HepG2 (cell line): ENCODE measurements at regions not wholly inside any gene's neighbourhood (a gene's known extent, or its start where the extent isn't known, plus 50 kb on each side); places are given as distances from the start of the nearest gene placed in this dataset.

Experiments used
- ATAC-seq: fragments of 200-7000 bp; cut with Tn5 transposase; 3 replicates; pipeline ENCODE4 v1.9.1; 2020; ENCODE audit warnings: mild to moderate bottlenecking, moderate library complexity
- BruUV-seq: library from RNA; stranded (reverse); fragments of 400-500 nt; replicated peaks from 2 replicates; lab custom pipeline; 2021; lab: Mats Ljungman, UMichigan
- CTCF ChIA-PET: fragments of 300-600 bp; formaldehyde crosslinking; extraction: SDS; loops from one replicate; lab custom pipeline; 2021; ENCODE audit warnings: low total read pairs, inconsistent platforms, low intra/inter-chr PET ratio; lab: Yijun Ruan, JAX
- POLR2A ChIA-PET: fragments of 350-600 bp; sonication (Branson Sonifier 250); formaldehyde crosslinking; loops from one replicate; lab custom pipeline; 2020; ENCODE audit warnings: antibody characterized with exemption, inconsistent platforms; lab: Yijun Ruan, JAX
- DNase-seq: peaks from one replicate; pipeline ENCODE4 v3.0.0-alpha.2; 2015; ENCODE audit warnings: low spot score
- FAIRE-seq: peaks from 3 replicates; lab custom pipeline; 2011; peaks lifted over from hg19 to GRCh38; lab: Jason Lieb, UNC
- H2AFZ ChIP-seq: one replicate; pipeline ENCODE4 v1.6.1; 2011; ENCODE audit warnings: low read length, inconsistent platforms
- H3K27ac ChIP-seq: fragments of 300-600 bp; 3 replicates; pipeline ENCODE4 v1.8.0; 2011; ENCODE audit warnings: mixed run types, mild to moderate bottlenecking, mixed read lengths, low read length, inconsistent platforms; ENCODE audit not compliant: insufficient read depth; ENCODE audit errors: extremely low read length
- H3K27me3 ChIP-seq, 2 experiments: fragments of 200-600 bp in 1 of 2; 2 replicates in 1 of 2; 3 replicates in 1 of 2; pipeline versions ENCODE4 v1.6.0 to v1.8.0; 2011; ENCODE audit warnings: low read length in 2 of 2, mild to moderate bottlenecking in 2 of 2, moderate library complexity in 2 of 2, inconsistent platforms in 1 of 2; ENCODE audit not compliant: insufficient read depth in 2 of 2, control insufficient read depth in 1 of 2
- H3K36me3 ChIP-seq, 2 experiments: fragments of 200-600 bp in 1 of 2; replicated peaks in 1 of 2; 2 replicates in 1 of 2; 3 replicates in 1 of 2; pipeline versions ENCODE4 v1.5.1 to v1.8.0; 2011; ENCODE audit warnings: low read length in 2 of 2, inconsistent platforms in 1 of 2; ENCODE audit not compliant: insufficient read depth in 2 of 2, control insufficient read depth in 1 of 2
- H3K4me1 ChIP-seq: 2 replicates; pipeline ENCODE4 v1.5.1; 2012; ENCODE audit warnings: low read length, inconsistent platforms; ENCODE audit not compliant: insufficient read depth
- H3K4me2 ChIP-seq: 2 replicates; pipeline ENCODE4 v1.6.0; 2011; ENCODE audit warnings: low read depth, low read length, inconsistent platforms
- H3K4me3 ChIP-seq, 3 experiments: fragments of 200-600 bp in 1 of 3; sonication (generic), shearing (Covaris generic) in 1 of 3; replicated peaks in 1 of 3; 2 replicates each; pipeline ENCODE4 v1.5.1; 2011 to 2016; ENCODE audit warnings: low read length in 3 of 3, inconsistent platforms in 2 of 3, low read depth in 2 of 3, mild to moderate bottlenecking in 2 of 3, control low read depth in 1 of 3, mixed read lengths in 1 of 3; ENCODE audit not compliant: insufficient read depth in 1 of 3
- H3K79me2 ChIP-seq: one replicate; pipeline ENCODE4 v1.6.1; 2011; ENCODE audit warnings: low read length, inconsistent platforms; ENCODE audit not compliant: insufficient read depth
- H3K9ac ChIP-seq: 2 replicates; pipeline ENCODE4 v1.6.0; 2011; ENCODE audit warnings: mild to moderate bottlenecking, low read depth, low read length, inconsistent platforms; ENCODE audit not compliant: insufficient read depth
- H3K9me3 ChIP-seq: 2 replicates; pipeline ENCODE4 v1.5.1; 2012; ENCODE audit warnings: mild to moderate bottlenecking, low read length
- H4K20me1 ChIP-seq: 2 replicates; pipeline ENCODE4 v1.6.0; 2011; ENCODE audit warnings: inconsistent platforms, mild to moderate bottlenecking, low read length, moderate library complexity; ENCODE audit not compliant: insufficient read depth
- ARNT2 ChIP-seq: sonication (generic); formaldehyde crosslinking; IDR thresholded peaks from 2 replicates; pipeline ENCODE4 v1.8.0; 2022; ENCODE audit warnings: mild to moderate bottlenecking, low read depth, missing genetic modification reagents, moderate library complexity
- GTF2F1 ChIP-seq: fragments of 150-350 bp; IDR thresholded peaks from 2 replicates; pipeline ENCODE4 v1.6.1; 2014; ENCODE audit warnings: low read length
- HNF1A ChIP-seq, 2 experiments: sonication (generic) in 1 of 2; formaldehyde crosslinking in 1 of 2; IDR thresholded peaks; 2 replicates each; pipeline versions ENCODE4 v1.4.0 to v1.6.1; 2016 to 2020; ENCODE audit warnings: borderline replicate concordance in 1 of 2, low read depth in 1 of 2, mild to moderate bottlenecking in 1 of 2, missing genetic modification reagents in 1 of 2
- JUND ChIP-seq: sonication (generic); formaldehyde crosslinking; IDR thresholded peaks from 2 replicates; pipeline ENCODE4 v1.8.0; 2022; ENCODE audit warnings: mild to moderate bottlenecking, missing genetic modification reagents
- PHF5A ChIP-seq: IDR thresholded peaks from one replicate; pipeline ENCODE4 v1.6.1; 2018; ENCODE audit warnings: low read depth, missing genetic modification reagents; ENCODE audit not compliant: unreplicated experiment
- PHF8 ChIP-seq: sonication (generic); formaldehyde crosslinking; IDR thresholded peaks from 2 replicates; pipeline ENCODE4 v1.5.0; 2020; ENCODE audit warnings: missing genetic modification reagents
- SETDB1 ChIP-seq: sonication (generic); formaldehyde crosslinking; IDR thresholded peaks from 2 replicates; pipeline ENCODE4 v1.5.1; 2020; ENCODE audit warnings: missing genetic modification reagents, mild to moderate bottlenecking, borderline replicate concordance
- SOX13 ChIP-seq, 3 experiments: fragments of 450-650 bp in 1 of 3; sonication (generic) in 1 of 3; formaldehyde crosslinking in 1 of 3; IDR thresholded peaks in 2 of 3; conservative IDR thresholded peaks in 1 of 3; 2 replicates each; pipeline versions ENCODE4 v1.5.0 to v1.6.1; 2016 to 2020; ENCODE audit warnings: antibody characterized with exemption in 1 of 3, mild to moderate bottlenecking in 1 of 3, missing compliant biosample characterization in 1 of 3, missing genetic modification reagents in 1 of 3, moderate library complexity in 1 of 3
- SRSF9 ChIP-seq: fragments of 200-400 bp; formaldehyde crosslinking; IDR thresholded peaks from 2 replicates; pipeline ENCODE4 v1.6.1; 2018; ENCODE audit warnings: borderline replicate concordance, mild to moderate bottlenecking, low read depth, low read length; ENCODE audit not compliant: insufficient read depth, poor library complexity, severe bottlenecking
- TBP ChIP-seq: sonication (generic); formaldehyde crosslinking; IDR thresholded peaks from 2 replicates; pipeline ENCODE4 v1.5.0; 2020; ENCODE audit warnings: missing genetic modification reagents
- ZMYM2 ChIP-seq: sonication (generic); formaldehyde crosslinking; IDR thresholded peaks from 2 replicates; pipeline ENCODE4 v1.8.0; 2022; ENCODE audit warnings: mild to moderate bottlenecking, missing genetic modification reagents
- ZMYM4 ChIP-seq: sonication (generic); formaldehyde crosslinking; IDR thresholded peaks from 2 replicates; pipeline ENCODE4 v1.8.1; 2023; ENCODE audit warnings: mild to moderate bottlenecking, missing genetic modification reagents
- ZNF138 ChIP-seq: sonication (generic); formaldehyde crosslinking; IDR thresholded peaks from 2 replicates; pipeline ENCODE4 v1.5.0; 2020; ENCODE audit warnings: mild to moderate bottlenecking, low read depth, missing genetic modification reagents
- ZNF207 ChIP-seq: fragments of 450-650 bp; IDR thresholded peaks from 2 replicates; pipeline ENCODE4 v1.6.1; 2016; ENCODE audit warnings: antibody characterized with exemption, borderline replicate concordance
- ZNF232 ChIP-seq: sonication (generic); formaldehyde crosslinking; IDR thresholded peaks from 2 replicates; pipeline ENCODE4 v1.4.0; 2020; ENCODE audit warnings: missing genetic modification reagents, borderline replicate concordance
- ZNF251 ChIP-seq: sonication (generic); formaldehyde crosslinking; IDR thresholded peaks from 2 replicates; pipeline ENCODE4 v1.9.0; 2021; ENCODE audit warnings: mild to moderate bottlenecking, missing genetic modification reagents
- WGBS: methylation state at CpG from one replicate; pipeline ENCODE4 v1.1.6; 2017; ENCODE audit warnings: low lambda C conversion rate; 5-methylcytosine and 5-hydroxymethylcytosine counted together
- in situ Hi-C: cut with HindIII; loops from 2 replicates; pipeline ENCODE4 v1.10.0; 2017; ENCODE audit warnings: low pct_unique_long_range_greater_than_20kb; ENCODE audit not compliant: extremely low pct_ligation_motif_present
- intact Hi-C: fragments of 100-400 bp; cut with micrococcal nuclease; formaldehyde crosslinking; loops from one replicate; pipeline ENCODE4 v1.10.0; 2022; ENCODE audit not compliant: unreplicated experiment
- TF ChIP-seq, protein P1 (sequence below): sonication (generic); formaldehyde crosslinking; IDR thresholded peaks from 2 replicates; pipeline ENCODE4 v1.4.0; 2020; ENCODE audit warnings: low read depth, mild to moderate bottlenecking, missing genetic modification reagents
- TF ChIP-seq, protein P2 (sequence below): sonication (generic); formaldehyde crosslinking; IDR thresholded peaks from 2 replicates; pipeline ENCODE4 v1.4.0; 2020; ENCODE audit warnings: missing genetic modification reagents; ENCODE audit errors: not compliant biosample characterization

DNA sequence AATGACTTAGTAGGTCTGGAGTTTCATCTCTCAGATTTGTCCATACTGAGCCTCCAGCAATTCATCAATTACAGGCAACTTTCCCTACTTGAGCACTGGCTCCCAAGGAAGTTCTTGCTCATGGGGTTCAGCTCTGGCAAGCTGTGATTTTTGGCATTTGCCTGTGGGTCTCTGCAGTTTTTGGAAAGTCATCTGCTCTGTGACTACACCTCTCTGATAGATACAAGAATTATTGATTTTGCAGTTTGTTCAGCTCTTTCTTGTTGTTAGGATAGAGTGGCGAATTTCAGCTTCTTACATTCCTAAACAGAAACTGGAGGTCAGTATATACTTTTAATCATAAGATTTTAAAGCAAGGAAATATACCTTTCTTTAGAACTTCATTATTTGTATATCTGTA, 209.7 kb upstream of the NPY2R start:
- BruUV-seq: no TSS peak
- 0% methylated on average over 1 of the region's 1 CpG for WGBS
- TF ChIP-seq GTF2F1 (no peak), HNF1A (IDR thresholded peaks at IDR 0.05; ENCODE audit: low read depth) (no peak), HNF1A (CRISPR knock-in tag; IDR thresholded peaks at IDR 0.05; ENCODE audit: borderline replicate concordance) (no peak), SOX13 (IDR thresholded peaks at IDR 0.05) (no peak), SOX13 (CRISPR knock-in tag; conservative IDR thresholded peaks at IDR 0.05 in 1 of 2, IDR thresholded peaks at IDR 0.05 in 1 of 2) (no peak), ZNF232 (CRISPR knock-in tag) (no peak), TBP (CRISPR knock-in tag) (no peak), ZMYM4 (CRISPR knock-in tag) (no peak), SETDB1 (CRISPR knock-in tag) (no peak), SRSF9 (no peak), PHF5A (CRISPR knock-in tag) (no peak), ZNF251 (no peak), ZNF138 (no peak), ZMYM2 (no peak), PHF8 (CRISPR knock-in tag) (no peak), JUND (no peak), ARNT2 (CRISPR knock-in tag) (no peak), ZNF207 (no peak)
- TF ChIP-seq, protein P1, sequence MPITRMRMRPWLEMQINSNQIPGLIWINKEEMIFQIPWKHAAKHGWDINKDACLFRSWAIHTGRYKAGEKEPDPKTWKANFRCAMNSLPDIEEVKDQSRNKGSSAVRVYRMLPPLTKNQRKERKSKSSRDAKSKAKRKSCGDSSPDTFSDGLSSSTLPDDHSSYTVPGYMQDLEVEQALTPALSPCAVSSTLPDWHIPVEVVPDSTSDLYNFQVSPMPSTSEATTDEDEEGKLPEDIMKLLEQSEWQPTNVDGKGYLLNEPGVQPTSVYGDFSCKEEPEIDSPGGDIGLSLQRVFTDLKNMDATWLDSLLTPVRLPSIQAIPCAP (CRISPR knock-in tag): no peak
- TF ChIP-seq, protein P2, sequence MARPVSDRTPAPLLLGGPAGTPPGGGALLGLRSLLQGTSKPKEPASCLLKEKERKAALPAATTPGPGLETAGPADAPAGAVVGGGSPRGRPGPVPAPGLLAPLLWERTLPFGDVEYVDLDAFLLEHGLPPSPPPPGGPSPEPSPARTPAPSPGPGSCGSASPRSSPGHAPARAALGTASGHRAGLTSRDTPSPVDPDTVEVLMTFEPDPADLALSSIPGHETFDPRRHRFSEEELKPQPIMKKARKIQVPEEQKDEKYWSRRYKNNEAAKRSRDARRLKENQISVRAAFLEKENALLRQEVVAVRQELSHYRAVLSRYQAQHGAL (CRISPR knock-in tag): no peak
- intact Hi-C loops (no loop called here), in situ Hi-C loops (no loop called here)
- FAIRE-seq (no peak), ATAC-seq (no peak), DNase-seq (no peak)
- Histone ChIP-seq H2AFZ (no peak overlapping the region), H3K4me2 (no peak overlapping the region), H3K36me3 (no peaks in the 10 kb centered on the region), H3K9me3 (no peaks in the 10 kb centered on the region), H3K4me3 (no peak overlapping the region), H4K20me1 (no peaks in the 10 kb centered on the region), H3K9ac (no peak overlapping the region), H3K27ac (no peak overlapping the region), H3K79me2 (no peaks in the 10 kb centered on the region), H3K27me3 (no peaks in the 10 kb centered on the region), H3K4me1 (peaks cover 22% of the 10 kb centered on the region)
- POLR2A ChIA-PET: no interaction called here
- CTCF ChIA-PET: no interaction called here
